ENCODE measurements at regions not wholly inside any gene's neighbourhood (a gene's known extent, or its start where the extent isn't known, plus 50 kb on each side); places are given as distances from the start of the nearest gene placed in this dataset.

DNA sequence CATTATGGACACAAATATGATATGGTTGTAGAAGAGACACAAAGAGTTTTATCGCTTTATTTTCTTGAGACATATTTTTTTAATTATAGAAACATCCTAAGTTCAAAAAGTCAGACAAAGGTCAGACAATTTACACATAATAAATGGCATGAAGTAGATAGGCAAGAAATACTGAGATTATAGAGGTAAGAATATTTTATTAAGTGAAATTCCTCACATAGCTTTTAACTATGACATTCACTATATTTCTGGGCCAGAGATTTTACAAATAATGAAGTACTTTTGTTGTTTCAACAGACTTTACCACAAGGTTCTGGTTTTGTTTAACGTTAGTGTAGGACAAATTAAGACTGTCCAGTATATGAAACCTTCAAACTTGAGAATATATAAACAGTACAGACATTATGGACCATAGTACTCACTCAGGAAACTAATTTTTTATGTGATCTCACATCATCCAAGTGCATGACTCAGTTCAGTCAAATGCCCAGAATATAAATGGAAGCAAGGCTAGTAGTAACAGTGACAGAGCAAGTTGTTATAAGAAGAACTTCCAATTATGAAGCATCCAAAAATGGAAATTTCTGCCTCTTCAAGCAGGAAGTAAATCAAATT is 394.8 kb downstream of the KCNJ2 start (continued):
- TF ChIP-seq, protein P1, sequence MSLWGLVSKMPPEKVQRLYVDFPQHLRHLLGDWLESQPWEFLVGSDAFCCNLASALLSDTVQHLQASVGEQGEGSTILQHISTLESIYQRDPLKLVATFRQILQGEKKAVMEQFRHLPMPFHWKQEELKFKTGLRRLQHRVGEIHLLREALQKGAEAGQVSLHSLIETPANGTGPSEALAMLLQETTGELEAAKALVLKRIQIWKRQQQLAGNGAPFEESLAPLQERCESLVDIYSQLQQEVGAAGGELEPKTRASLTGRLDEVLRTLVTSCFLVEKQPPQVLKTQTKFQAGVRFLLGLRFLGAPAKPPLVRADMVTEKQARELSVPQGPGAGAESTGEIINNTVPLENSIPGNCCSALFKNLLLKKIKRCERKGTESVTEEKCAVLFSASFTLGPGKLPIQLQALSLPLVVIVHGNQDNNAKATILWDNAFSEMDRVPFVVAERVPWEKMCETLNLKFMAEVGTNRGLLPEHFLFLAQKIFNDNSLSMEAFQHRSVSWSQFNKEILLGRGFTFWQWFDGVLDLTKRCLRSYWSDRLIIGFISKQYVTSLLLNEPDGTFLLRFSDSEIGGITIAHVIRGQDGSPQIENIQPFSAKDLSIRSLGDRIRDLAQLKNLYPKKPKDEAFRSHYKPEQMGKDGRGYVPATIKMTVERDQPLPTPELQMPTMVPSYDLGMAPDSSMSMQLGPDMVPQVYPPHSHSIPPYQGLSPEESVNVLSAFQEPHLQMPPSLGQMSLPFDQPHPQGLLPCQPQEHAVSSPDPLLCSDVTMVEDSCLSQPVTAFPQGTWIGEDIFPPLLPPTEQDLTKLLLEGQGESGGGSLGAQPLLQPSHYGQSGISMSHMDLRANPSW (CRISPR knock-in tag; conservative IDR thresholded peaks at IDR 0.05; ENCODE audit: low read depth): no peak
- no peak for TF ChIP-seq ZNF671 (CRISPR knock-in tag; IDR thresholded peaks at IDR 0.05)
- TF ChIP-seq OVOL2 (CRISPR knock-in tag; IDR thresholded peaks at IDR 0.05; ENCODE audit: borderline replicate concordance): no peak
- no peak for TF ChIP-seq SMAD3 (CRISPR knock-in tag; IDR thresholded peaks at IDR 0.05; ENCODE audit: borderline replicate concordance)

DNA sequence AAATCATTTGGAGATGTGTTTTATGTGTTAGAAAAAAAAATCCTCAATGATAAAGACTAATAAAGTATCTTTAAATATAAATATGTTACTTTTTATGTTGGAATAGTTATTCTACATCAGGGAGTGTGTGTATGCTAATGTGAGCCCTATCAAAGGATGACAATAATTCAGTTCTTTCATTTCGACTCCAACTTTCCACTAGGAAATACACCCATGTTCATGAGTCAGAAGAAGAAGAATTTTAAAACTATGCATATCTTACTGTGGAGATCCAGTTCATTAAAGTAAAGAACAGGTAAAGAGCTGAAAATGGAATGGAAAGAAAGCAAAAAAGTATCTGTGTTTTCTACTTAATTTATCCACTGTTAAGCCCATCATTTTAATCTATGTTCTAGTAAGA is 399.8 kb downstream of the KCNJ2 start:
- H3K9me3 Mint-ChIP-seq: no peaks in the 10 kb centered on the region
- DNase-seq (ENCODE audit: low spot score): no peak
- peaks cover 4% of the 10 kb centered on the region; the same call in 1 of the 2 replicates for H3K4me1 Mint-ChIP-seq
- no peaks in the 10 kb centered on the region for H3K36me3 Mint-ChIP-seq
- no peak overlapping the region for H3K4me3 Mint-ChIP-seq
- no peak overlapping the region for H3K27ac Mint-ChIP-seq
- ChIA-PET POLR2A (no interaction called here), CTCF (no interaction called here)
- no peak for ATAC-seq
- H3K27me3 Mint-ChIP-seq (ENCODE audit: low read depth): no peaks in the 10 kb centered on the region; the same call in 1 of the 2 replicates
- no peak for TF ChIP-seq ESRRA (CRISPR knock-in tag; IDR thresholded peaks at IDR 0.05; ENCODE audit: borderline replicate concordance)
- TF ChIP-seq, protein P2, sequence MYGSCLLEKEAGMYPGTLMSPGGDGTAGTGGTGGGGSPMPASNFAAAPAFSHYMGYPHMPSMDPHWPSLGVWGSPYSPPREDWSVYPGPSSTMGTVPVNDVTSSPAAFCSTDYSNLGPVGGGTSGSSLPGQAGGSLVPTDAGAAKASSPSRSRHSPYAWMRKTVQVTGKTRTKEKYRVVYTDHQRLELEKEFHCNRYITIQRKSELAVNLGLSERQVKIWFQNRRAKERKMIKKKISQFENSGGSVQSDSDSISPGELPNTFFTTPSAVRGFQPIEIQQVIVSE (CRISPR knock-in tag; IDR thresholded peaks at IDR 0.05; ENCODE audit: borderline replicate concordance): no peak
- no peak for TF ChIP-seq ZNF121 (CRISPR knock-in tag; IDR thresholded peaks at IDR 0.05)
- TF ChIP-seq, protein P3, sequence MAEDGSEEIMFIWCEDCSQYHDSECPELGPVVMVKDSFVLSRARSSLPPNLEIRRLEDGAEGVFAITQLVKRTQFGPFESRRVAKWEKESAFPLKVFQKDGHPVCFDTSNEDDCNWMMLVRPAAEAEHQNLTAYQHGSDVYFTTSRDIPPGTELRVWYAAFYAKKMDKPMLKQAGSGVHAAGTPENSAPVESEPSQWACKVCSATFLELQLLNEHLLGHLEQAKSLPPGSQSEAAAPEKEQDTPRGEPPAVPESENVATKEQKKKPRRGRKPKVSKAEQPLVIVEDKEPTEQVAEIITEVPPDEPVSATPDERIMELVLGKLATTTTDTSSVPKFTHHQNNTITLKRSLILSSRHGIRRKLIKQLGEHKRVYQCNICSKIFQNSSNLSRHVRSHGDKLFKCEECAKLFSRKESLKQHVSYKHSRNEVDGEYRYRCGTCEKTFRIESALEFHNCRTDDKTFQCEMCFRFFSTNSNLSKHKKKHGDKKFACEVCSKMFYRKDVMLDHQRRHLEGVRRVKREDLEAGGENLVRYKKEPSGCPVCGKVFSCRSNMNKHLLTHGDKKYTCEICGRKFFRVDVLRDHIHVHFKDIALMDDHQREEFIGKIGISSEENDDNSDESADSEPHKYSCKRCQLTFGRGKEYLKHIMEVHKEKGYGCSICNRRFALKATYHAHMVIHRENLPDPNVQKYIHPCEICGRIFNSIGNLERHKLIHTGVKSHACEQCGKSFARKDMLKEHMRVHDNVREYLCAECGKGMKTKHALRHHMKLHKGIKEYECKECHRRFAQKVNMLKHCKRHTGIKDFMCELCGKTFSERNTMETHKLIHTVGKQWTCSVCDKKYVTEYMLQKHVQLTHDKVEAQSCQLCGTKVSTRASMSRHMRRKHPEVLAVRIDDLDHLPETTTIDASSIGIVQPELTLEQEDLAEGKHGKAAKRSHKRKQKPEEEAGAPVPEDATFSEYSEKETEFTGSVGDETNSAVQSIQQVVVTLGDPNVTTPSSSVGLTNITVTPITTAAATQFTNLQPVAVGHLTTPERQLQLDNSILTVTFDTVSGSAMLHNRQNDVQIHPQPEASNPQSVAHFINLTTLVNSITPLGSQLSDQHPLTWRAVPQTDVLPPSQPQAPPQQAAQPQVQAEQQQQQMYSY (CRISPR knock-in tag; IDR thresholded peaks at IDR 0.05): no peak
- TF ChIP-seq CREB1 (CRISPR knock-in tag; IDR thresholded peaks at IDR 0.05): no peak
- TF ChIP-seq RORB (CRISPR knock-in tag; IDR thresholded peaks at IDR 0.05): no peak
- TF ChIP-seq, protein P4, sequence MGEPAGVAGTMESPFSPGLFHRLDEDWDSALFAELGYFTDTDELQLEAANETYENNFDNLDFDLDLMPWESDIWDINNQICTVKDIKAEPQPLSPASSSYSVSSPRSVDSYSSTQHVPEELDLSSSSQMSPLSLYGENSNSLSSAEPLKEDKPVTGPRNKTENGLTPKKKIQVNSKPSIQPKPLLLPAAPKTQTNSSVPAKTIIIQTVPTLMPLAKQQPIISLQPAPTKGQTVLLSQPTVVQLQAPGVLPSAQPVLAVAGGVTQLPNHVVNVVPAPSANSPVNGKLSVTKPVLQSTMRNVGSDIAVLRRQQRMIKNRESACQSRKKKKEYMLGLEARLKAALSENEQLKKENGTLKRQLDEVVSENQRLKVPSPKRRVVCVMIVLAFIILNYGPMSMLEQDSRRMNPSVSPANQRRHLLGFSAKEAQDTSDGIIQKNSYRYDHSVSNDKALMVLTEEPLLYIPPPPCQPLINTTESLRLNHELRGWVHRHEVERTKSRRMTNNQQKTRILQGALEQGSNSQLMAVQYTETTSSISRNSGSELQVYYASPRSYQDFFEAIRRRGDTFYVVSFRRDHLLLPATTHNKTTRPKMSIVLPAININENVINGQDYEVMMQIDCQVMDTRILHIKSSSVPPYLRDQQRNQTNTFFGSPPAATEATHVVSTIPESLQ (CRISPR knock-in tag; IDR thresholded peaks at IDR 0.05): no peak
- TF ChIP-seq HMGA2 (CRISPR knock-in tag; IDR thresholded peaks at IDR 0.05): no peak
- no peak for TF ChIP-seq JUN (CRISPR knock-in tag; IDR thresholded peaks at IDR 0.05)
- TF ChIP-seq, protein P5, sequence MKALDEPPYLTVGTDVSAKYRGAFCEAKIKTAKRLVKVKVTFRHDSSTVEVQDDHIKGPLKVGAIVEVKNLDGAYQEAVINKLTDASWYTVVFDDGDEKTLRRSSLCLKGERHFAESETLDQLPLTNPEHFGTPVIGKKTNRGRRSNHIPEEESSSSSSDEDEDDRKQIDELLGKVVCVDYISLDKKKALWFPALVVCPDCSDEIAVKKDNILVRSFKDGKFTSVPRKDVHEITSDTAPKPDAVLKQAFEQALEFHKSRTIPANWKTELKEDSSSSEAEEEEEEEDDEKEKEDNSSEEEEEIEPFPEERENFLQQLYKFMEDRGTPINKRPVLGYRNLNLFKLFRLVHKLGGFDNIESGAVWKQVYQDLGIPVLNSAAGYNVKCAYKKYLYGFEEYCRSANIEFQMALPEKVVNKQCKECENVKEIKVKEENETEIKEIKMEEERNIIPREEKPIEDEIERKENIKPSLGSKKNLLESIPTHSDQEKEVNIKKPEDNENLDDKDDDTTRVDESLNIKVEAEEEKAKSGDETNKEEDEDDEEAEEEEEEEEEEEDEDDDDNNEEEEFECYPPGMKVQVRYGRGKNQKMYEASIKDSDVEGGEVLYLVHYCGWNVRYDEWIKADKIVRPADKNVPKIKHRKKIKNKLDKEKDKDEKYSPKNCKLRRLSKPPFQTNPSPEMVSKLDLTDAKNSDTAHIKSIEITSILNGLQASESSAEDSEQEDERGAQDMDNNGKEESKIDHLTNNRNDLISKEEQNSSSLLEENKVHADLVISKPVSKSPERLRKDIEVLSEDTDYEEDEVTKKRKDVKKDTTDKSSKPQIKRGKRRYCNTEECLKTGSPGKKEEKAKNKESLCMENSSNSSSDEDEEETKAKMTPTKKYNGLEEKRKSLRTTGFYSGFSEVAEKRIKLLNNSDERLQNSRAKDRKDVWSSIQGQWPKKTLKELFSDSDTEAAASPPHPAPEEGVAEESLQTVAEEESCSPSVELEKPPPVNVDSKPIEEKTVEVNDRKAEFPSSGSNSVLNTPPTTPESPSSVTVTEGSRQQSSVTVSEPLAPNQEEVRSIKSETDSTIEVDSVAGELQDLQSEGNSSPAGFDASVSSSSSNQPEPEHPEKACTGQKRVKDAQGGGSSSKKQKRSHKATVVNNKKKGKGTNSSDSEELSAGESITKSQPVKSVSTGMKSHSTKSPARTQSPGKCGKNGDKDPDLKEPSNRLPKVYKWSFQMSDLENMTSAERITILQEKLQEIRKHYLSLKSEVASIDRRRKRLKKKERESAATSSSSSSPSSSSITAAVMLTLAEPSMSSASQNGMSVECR (CRISPR knock-in tag; IDR thresholded peaks at IDR 0.05; ENCODE audit: borderline replicate concordance): no peak
- TF ChIP-seq, protein P6, sequence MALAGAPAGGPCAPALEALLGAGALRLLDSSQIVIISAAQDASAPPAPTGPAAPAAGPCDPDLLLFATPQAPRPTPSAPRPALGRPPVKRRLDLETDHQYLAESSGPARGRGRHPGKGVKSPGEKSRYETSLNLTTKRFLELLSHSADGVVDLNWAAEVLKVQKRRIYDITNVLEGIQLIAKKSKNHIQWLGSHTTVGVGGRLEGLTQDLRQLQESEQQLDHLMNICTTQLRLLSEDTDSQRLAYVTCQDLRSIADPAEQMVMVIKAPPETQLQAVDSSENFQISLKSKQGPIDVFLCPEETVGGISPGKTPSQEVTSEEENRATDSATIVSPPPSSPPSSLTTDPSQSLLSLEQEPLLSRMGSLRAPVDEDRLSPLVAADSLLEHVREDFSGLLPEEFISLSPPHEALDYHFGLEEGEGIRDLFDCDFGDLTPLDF (CRISPR knock-in tag; IDR thresholded peaks at IDR 0.05): no peak
- TF ChIP-seq ZNF396 (CRISPR knock-in tag; IDR thresholded peaks at IDR 0.05; ENCODE audit: borderline replicate concordance): no peak
- no peak for TF ChIP-seq JAZF1 (CRISPR knock-in tag; IDR thresholded peaks at IDR 0.05)
- no peak for TF ChIP-seq NFYB (CRISPR knock-in tag; conservative IDR thresholded peaks at IDR 0.05; ENCODE audit: low read depth)
- TF ChIP-seq, protein P7, sequence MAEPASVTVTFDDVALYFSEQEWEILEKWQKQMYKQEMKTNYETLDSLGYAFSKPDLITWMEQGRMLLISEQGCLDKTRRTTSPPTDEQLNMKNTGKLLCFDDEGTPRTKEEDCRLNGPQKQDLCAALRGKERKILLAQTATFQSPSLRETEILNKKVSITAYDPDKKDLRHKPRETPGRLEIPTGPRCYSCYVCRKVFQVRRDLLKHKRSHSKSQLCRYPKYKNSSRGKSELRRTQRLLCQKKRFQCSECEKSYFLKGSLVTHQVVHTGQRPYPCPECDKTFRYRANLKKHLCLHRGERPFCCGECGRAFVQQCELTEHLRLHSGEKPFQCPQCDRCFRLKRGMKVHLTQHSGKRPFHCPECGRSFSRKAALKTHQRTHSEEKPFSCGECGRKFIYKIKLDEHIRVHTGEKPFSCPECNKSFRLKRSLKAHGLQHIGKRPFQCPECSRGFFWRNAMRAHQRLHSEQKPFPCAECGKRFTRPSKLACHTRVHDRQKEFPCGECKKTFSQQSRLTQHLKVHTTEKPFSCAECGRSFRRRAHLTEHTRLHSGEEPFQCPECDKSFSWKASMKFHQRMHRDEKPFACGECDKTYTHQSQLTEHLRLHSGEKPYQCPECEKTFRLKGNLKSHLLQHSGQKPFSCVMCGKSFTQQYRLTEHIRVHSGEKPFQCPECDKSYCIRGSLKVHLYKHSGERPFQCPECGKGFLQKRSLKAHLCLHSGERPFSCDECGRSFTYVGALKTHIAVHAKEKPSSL (CRISPR knock-in tag; conservative IDR thresholded peaks at IDR 0.05): no peak
